ENCODE measurements at regions not wholly inside any gene's neighbourhood (a gene's known extent, or its start where the extent isn't known, plus 50 kb on each side); places are given as distances from the start of the nearest gene placed in this dataset.

GRCh38 chr10:36494371-36494770 is 631.0 kb upstream of the ANKRD30A start:
- no TSS peak for BruUV-seq (replicated peaks)
- Histone ChIP-seq H3K27me3 (ENCODE audit: insufficient read depth, low read length) (no peaks in the 10 kb centered on the region), H3K9me2 (ENCODE audit: insufficient read depth) (no peaks in the 10 kb centered on the region), H3K9me3 (ENCODE audit: control insufficient read depth in 1 of 2, insufficient read depth in 1 of 2, low read depth in 1 of 2, low read length in 2 of 2) (peaks cover 3 to 23% of the 10 kb centered on the region in 2 experiments; a peak in 2 of 4 replicates), H3K4me2 (ENCODE audit: low read length) (no peak overlapping the region), H3K27ac (ENCODE audit: low read depth, low read length) (no peak overlapping the region), H3K4me1 (ENCODE audit: control insufficient read depth in 1 of 2, insufficient read depth in 2 of 2, low read length in 2 of 2) (no peaks in the 10 kb centered on the region), H3K79me2 (ENCODE audit: insufficient read depth, low read length) (no peaks in the 10 kb centered on the region), H3K36me3 (ENCODE audit: control insufficient read depth in 1 of 2, insufficient read depth in 2 of 2, low read length in 2 of 2) (no peaks in the 10 kb centered on the region), H3K4me3 (replicated peaks in 1 of 2; ENCODE audit: low read depth in 1 of 2, low read length in 2 of 2) (no peak overlapping the region), H3K9ac (ENCODE audit: low read length) (no peak overlapping the region), H2AFZ (ENCODE audit: low read depth, low read length, poor library complexity, severe bottlenecking) (no peak overlapping the region), H4K20me1 (ENCODE audit: insufficient read depth) (no peaks in the 10 kb centered on the region)
- ChIA-PET CTCF (no interaction called here), RAD21 (ENCODE audit: low non-redundant PET in 1 of 2, low total read pairs in 2 of 2, uncharacterized antibody in 2 of 2, unreplicated experiment in 2 of 2) (no interaction called here), POLR2A (no interaction called here)
- ATAC-seq (no peak), DNase-seq (ENCODE audit: low read depth, low spot score) (no peak)
- intact Hi-C loops (cut with micrococcal nuclease), result no loop called here
- no peak for TF ChIP-seq EZH2phosphoT487 (IDR thresholded peaks at IDR 0.05; ENCODE audit: borderline replicate concordance)
- no peak for TF ChIP-seq CBX3 (IDR thresholded peaks at IDR 0.05; ENCODE audit: low read depth)
- no peak for TF ChIP-seq EZH2 (IDR thresholded peaks at IDR 0.05)
- no peak for TF ChIP-seq POLR2A (IDR thresholded peaks at IDR 0.05; ENCODE audit: borderline replicate concordance, extremely low read depth, insufficient read depth, insufficient read length)
- TF ChIP-seq YY1 (IDR thresholded peaks at IDR 0.05; ENCODE audit: extremely low read depth, insufficient replicate concordance, low read depth, low read length), result no peak
- no peak for TF ChIP-seq RAD21 (IDR thresholded peaks at IDR 0.05; ENCODE audit: low read depth)
- TF ChIP-seq FOSL1 (IDR thresholded peaks at IDR 0.05; ENCODE audit: low read depth), result no peak
- no peak for TF ChIP-seq CEBPB (IDR thresholded peaks at IDR 0.05; ENCODE audit: low read depth)

GRCh38 chr10:36493516-36493880 is 631.9 kb upstream of the ANKRD30A start:
- intact Hi-C loops (cut with micrococcal nuclease), result no loop called here
- Histone ChIP-seq H3K9me2 (ENCODE audit: insufficient read depth) (no peaks in the 10 kb centered on the region), H3K4me3 (replicated peaks in 1 of 2; ENCODE audit: low read depth in 1 of 2, low read length in 2 of 2) (no peak overlapping the region), H3K9me3 (ENCODE audit: control insufficient read depth in 1 of 2, insufficient read depth in 1 of 2, low read depth in 1 of 2, low read length in 2 of 2) (peaks cover 3 to 20% of the 10 kb centered on the region in 2 experiments; a peak in 2 of 4 replicates), H3K27ac (ENCODE audit: low read depth, low read length) (no peak overlapping the region), H4K20me1 (ENCODE audit: insufficient read depth) (no peaks in the 10 kb centered on the region), H3K79me2 (ENCODE audit: insufficient read depth, low read length) (no peaks in the 10 kb centered on the region), H3K36me3 (ENCODE audit: control insufficient read depth in 1 of 2, insufficient read depth in 2 of 2, low read length in 2 of 2) (no peaks in the 10 kb centered on the region), H3K4me1 (ENCODE audit: control insufficient read depth in 1 of 2, insufficient read depth in 2 of 2, low read length in 2 of 2) (no peaks in the 10 kb centered on the region), H3K27me3 (ENCODE audit: insufficient read depth, low read length) (no peaks in the 10 kb centered on the region), H2AFZ (ENCODE audit: low read depth, low read length, poor library complexity, severe bottlenecking) (no peak overlapping the region), H3K4me2 (ENCODE audit: low read length) (no peak overlapping the region), H3K9ac (ENCODE audit: low read length) (no peak overlapping the region)
- POLR2A ChIA-PET, result no interaction called here
- no TSS peak for BruUV-seq (replicated peaks)
- ATAC-seq (no peak), DNase-seq (ENCODE audit: low read depth, low spot score) (no peak)
- TF ChIP-seq RAD21 (IDR thresholded peaks at IDR 0.05; ENCODE audit: low read depth), result no peak
- no peak for TF ChIP-seq CBX3 (IDR thresholded peaks at IDR 0.05; ENCODE audit: low read depth)
- CTCF ChIA-PET, result no interaction called here
- RAD21 ChIA-PET (ENCODE audit: low non-redundant PET in 1 of 2, low total read pairs in 2 of 2, uncharacterized antibody in 2 of 2, unreplicated experiment in 2 of 2), result no interaction called here
